ENCODE measurements at regions not wholly inside any gene's neighbourhood (a gene's known extent, or its start where the extent isn't known, plus 50 kb on each side); places are given as distances from the start of the nearest gene placed in this dataset.
"Not testable (repeated sequence)": the region's sequence is repeated elsewhere in the genome, so short reads cannot be mapped to it uniquely, and the experiment has no call there.

- H3K27ac Mint-ChIP-seq (ENCODE audit: unreplicated experiment), result no peak overlapping the region
- no peaks in the 10 kb centered on the region for H3K36me3 Mint-ChIP-seq (ENCODE audit: insufficient read depth, unreplicated experiment)
Observed at GRCh38 chr10:33832124-33832787, 497.8 kb upstream of the NRP1 start.

GRCh38 chr10:33831591-33831990 is 497.1 kb upstream of the NRP1 start:
- no peak overlapping the region for H3K4me3 ChIP-seq (ENCODE audit: low read depth, low read length)
- intact Hi-C loops (cut with micrococcal nuclease; ENCODE audit: unreplicated experiment), result no loop called here
- no peaks in the 10 kb centered on the region for H3K9me3 ChIP-seq
- peaks cover 17% of the 10 kb centered on the region for H3K4me1 Mint-ChIP-seq (ENCODE audit: low read depth, unreplicated experiment)
- no peak for TF ChIP-seq CTCF (IDR thresholded peaks at IDR 0.05; ENCODE audit: insufficient read depth in 1 of 2, low read depth in 1 of 2, low read length in 1 of 2, severe bottlenecking in 1 of 2, unreplicated experiment in 1 of 2)
- no peak overlapping the region for H3K27ac Mint-ChIP-seq (ENCODE audit: unreplicated experiment)
- peaks cover 10% of the 10 kb centered on the region for H3K9me3 Mint-ChIP-seq (ENCODE audit: unreplicated experiment)
- H3K4me1 ChIP-seq, result peaks cover 7% of the 10 kb centered on the region; the same call in 1 of the 2 replicates
- no peaks in the 10 kb centered on the region for H3K27me3 ChIP-seq (replicated peaks; ENCODE audit: control insufficient read depth, insufficient read depth, low read length)
- no peak for DNase-seq
- H3K4me3 Mint-ChIP-seq (ENCODE audit: unreplicated experiment), result no peak overlapping the region
- H3K36me3 ChIP-seq (ENCODE audit: control insufficient read depth, insufficient read depth, low read length), result no peaks in the 10 kb centered on the region
- H3K27me3 Mint-ChIP-seq (ENCODE audit: insufficient read depth, unreplicated experiment), result no peaks in the 10 kb centered on the region
- H3K36me3 Mint-ChIP-seq (ENCODE audit: insufficient read depth, unreplicated experiment), result no peaks in the 10 kb centered on the region
- no TSS peak for BruUV-seq (replicated peaks)
- POLR2A ChIA-PET, result no interaction called here
- CTCF ChIA-PET, result no interaction called here

More at GRCh38 chr10:33832124-33832787, 497.8 kb upstream of the NRP1 start:
- H3K27me3 Mint-ChIP-seq (ENCODE audit: insufficient read depth, unreplicated experiment), result no peaks in the 10 kb centered on the region
- no TSS peak for BruUV-seq (replicated peaks)
- H3K4me3 Mint-ChIP-seq (ENCODE audit: unreplicated experiment), result no peak overlapping the region
- H3K4me1 Mint-ChIP-seq (ENCODE audit: low read depth, unreplicated experiment), result peaks cover 14% of the 10 kb centered on the region
- intact Hi-C loops (cut with micrococcal nuclease; ENCODE audit: unreplicated experiment), result no loop called here
- DNase-seq, result no peak
- H3K9me3 Mint-ChIP-seq (ENCODE audit: unreplicated experiment), result peaks cover 6% of the 10 kb centered on the region
- CTCF ChIA-PET, result no interaction called here
- no peaks in the 10 kb centered on the region for H3K36me3 ChIP-seq (ENCODE audit: control insufficient read depth, insufficient read depth, low read length)
- H3K4me3 ChIP-seq (ENCODE audit: low read depth, low read length), result no peak overlapping the region
- no peaks in the 10 kb centered on the region for H3K27me3 ChIP-seq (replicated peaks; ENCODE audit: control insufficient read depth, insufficient read depth, low read length)
- POLR2A ChIA-PET, result no interaction called here
- no peaks in the 10 kb centered on the region for H3K9me3 ChIP-seq
- no peak for TF ChIP-seq CTCF (IDR thresholded peaks at IDR 0.05; ENCODE audit: insufficient read depth in 1 of 2, low read depth in 1 of 2, low read length in 1 of 2, severe bottlenecking in 1 of 2, unreplicated experiment in 1 of 2)
- H3K4me1 ChIP-seq, result peaks cover 7% of the 10 kb centered on the region; the same call in 1 of the 2 replicates

- BruUV-seq (replicated peaks); H3K4me1 ChIP-seq; H3K27me3 ChIP-seq (replicated peaks; ENCODE audit: control insufficient read depth, insufficient read depth, low read length); H3K9me3 Mint-ChIP-seq (ENCODE audit: unreplicated experiment); H3K9me3 ChIP-seq; CTCF ChIA-PET; H3K4me3 ChIP-seq (ENCODE audit: low read depth, low read length); H3K4me3 Mint-ChIP-seq (ENCODE audit: unreplicated experiment); H3K27ac Mint-ChIP-seq (ENCODE audit: unreplicated experiment); DNase-seq; H3K27me3 Mint-ChIP-seq (ENCODE audit: insufficient read depth, unreplicated experiment); H3K36me3 Mint-ChIP-seq (ENCODE audit: insufficient read depth, unreplicated experiment); POLR2A ChIA-PET; H3K36me3 ChIP-seq (ENCODE audit: control insufficient read depth, insufficient read depth, low read length); intact Hi-C loops (cut with micrococcal nuclease; ENCODE audit: unreplicated experiment): not testable (repeated sequence)
- peaks cover 17% of the 10 kb centered on the region for H3K4me1 Mint-ChIP-seq (ENCODE audit: low read depth, unreplicated experiment)
Observed at GRCh38 chr10:33829899-33830298, 495.4 kb upstream of the NRP1 start.

Data from Caco-2 (cell line).